Daoy (cell line): ENCODE measurements at regions not wholly inside any gene's neighbourhood (a gene's known extent, or its start where the extent isn't known, plus 50 kb on each side); places are given as distances from the start of the nearest gene placed in this dataset.
"Not testable (repeated sequence)": the region's sequence is repeated elsewhere in the genome, so short reads cannot be mapped to it uniquely, and the experiment has no call there.

Experiments
- DNase-seq: peaks from one replicate; pipeline ENCODE4 v3.0.0-alpha.2; 2015; ENCODE audit warnings: low read depth

DNA sequence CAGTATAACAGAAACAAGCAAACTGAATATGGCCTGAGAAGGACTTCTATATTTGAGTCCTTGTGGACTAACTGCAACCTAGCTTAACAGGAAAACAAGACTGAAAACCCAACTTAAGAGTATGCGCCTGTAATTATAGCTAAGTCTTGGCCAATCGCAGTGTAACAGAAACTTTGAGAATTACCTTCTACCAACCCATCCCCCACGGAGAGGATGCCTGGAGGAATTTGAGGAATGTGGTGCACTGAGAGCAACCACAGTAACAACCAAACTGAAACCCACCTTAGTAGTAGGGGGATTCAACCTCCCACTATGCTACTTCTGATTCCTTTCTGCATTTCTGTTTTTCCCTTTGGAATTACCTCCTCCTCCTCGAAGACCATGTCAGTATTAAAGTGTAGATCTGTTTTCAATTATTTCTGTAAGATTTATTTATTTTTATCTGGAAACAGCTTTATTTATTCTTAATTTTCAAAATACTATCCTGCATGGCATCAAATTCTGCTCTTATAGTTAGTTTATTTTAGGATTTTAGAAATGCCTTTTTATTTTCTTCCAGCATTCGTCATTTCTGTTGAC lies 393.6 kb downstream of the KCNA4 start:
- DNase-seq: no peak

DNA sequence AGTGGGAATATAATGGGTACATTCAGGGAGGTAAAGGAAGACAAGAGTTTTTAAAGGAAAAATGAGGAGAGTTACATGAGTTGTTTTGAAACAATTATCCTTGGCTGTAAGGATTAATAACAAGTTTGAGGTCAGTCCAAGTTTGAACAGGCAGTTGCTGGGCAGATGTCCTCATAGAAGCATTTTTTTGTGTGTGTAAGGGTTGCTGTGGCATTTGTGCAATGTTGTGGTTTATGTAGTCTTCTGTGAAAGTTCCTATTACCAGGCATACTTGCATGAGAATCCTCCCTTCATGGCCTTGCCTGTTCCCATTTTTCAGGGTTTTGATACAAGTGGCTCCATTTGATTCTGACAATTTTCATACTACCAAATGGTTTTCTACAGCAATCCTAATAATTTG lies 400.2 kb downstream of the KCNA4 start:
- DNase-seq: no peak

DNA sequence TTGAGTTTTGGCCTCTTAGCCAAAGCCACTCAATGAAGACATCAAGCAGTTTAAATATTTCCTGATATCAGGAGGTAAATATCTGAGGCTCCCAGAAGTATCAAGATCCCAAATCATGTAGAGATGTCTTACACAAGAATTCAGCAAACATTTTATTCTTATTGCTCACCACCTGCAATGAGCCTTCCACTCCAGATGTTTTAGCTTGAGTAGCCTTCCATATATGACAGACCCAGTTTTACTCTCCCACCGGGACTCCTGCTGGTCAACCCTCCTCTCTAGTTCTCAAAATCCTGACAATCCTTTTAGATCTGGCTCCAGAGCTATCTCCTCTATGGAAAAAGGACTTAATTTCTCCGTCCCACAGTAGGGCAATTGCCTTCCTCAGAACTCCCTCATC lies 404.4 kb downstream of the KCNA4 start:
- no peak for DNase-seq

DNA sequence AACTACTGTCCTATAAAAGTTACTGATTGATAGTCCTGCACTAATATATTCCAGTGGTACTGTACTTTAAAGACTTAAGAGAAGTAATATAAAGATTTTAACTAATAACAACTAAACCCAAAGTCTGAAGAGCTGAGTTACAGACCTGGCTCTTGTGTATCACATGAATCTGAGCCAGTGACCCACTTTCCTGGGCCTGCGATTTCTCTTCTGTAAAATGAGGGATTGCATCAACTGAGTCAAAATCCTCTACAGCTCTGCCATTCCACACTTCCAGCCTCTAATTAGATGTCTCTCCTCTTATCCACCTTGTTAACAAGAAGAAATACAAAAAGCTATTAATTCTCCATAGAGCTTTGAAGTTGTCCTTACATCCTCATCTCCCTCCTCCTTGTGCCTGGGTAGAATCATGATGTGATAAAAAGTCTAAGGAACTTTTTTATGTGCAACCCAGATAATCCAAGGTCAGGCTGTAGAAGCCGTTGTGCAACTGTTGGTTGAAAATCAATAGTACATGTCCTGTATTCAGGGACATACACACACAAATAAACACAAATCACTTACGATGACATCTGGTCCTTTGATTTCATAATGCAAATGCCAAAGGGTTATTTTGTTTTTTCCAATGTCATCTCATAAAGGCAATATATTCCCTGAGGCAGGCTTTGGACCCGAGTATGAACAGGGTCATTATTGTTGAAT lies 410.3 kb downstream of the KCNA4 start:
- DNase-seq: no peak

DNA sequence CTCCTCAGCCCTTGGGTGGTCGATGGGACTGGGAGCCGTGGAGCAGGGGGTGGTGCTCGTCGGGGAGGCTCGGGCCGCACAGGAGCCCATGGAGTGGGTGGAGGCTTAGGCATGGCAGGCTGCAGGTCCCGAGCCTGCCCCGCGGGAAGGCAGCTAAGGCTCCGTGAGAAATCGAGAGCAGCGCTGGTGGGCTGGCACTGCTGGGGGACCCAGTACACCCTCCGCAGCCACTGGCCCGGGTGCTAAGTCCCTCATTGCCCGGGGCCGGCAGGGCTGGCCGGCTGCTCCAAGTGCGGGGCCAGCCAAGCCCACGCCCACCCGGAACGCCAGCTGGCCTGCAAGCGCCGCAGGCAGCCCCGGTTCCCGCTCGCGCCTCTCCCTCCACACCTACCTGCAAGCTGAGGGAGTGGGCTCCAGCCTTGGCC lies 416.7 kb downstream of the KCNA4 start:
- not testable (repeated sequence) for DNase-seq

DNA sequence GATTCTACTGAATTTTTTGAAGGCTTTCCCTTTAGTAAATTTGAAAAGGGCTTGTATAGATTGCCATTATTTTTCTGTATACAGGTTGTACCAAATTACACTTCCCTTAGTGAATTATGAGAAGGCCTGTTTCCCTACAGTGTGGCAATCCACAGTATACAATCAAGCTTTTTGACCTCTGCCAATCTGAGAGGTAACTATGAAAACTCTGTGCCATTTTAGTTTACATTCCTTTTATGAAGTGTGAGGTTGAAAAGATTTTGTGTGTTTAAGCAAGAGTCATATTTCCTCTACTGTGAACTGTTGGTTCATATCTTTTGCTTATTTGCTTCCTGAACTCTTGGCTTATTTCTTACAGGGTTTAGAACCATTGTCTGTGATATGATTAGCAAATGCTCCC lies 432.5 kb downstream of the KCNA4 start:
- no peak for DNase-seq

DNA sequence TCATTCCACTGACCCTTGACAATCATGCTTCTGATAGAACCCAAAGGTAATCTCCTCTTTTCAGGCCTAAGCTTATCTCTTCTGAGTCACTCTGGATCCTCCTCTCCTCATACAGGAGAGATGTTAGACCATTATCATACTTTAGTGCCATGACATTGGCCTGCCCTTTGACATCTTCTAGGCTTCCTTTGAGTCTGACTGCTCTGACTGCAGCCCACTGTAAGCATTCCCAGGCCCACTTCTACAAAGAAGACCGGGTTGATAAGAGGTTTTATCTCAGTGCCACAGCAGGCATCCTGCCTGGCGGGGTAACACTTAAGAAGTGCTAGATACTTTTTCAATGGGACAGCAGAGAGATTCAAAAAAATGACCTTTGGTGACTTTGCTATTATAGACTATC lies 438.0 kb downstream of the KCNA4 start:
- no peak for DNase-seq

DNA sequence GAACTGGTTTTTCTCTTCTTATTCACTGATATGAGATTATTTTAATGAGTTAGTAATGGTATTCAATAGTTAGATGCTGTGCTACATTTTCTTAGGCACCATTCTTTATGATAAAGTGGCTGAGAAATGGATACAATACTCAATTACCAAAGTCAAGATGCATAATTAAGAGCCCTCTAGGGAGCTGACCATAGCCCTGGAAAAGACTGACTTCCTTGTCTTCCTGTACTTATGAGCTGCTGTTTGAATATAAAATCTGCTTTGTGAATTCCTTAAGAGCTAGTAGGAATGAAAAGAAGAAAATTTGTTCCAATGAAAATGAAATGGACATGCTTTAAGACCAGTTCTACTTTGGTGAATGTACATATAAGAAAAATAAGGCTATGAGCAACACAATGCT lies 452.3 kb downstream of the KCNA4 start:
- DNase-seq: no peak

DNA sequence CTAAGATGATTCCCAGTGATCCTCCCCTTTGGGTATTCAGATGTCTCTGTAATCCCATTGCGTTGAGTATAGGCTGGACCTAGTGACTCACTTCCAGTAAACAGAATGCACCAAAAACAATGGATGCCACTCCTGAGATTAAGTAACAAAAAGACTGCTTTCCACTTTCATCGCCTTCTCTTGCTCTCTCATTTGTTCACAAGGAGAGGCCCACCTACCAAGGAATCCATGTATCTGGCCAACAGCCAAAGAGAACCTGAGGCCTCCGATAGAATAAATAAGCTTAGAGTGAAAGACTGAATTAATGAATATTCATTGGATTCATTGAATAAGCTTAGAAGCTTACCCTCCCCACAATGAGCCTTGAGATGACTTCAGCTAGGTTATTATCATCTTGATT lies 454.6 kb downstream of the KCNA4 start:
- no peak for DNase-seq

DNA sequence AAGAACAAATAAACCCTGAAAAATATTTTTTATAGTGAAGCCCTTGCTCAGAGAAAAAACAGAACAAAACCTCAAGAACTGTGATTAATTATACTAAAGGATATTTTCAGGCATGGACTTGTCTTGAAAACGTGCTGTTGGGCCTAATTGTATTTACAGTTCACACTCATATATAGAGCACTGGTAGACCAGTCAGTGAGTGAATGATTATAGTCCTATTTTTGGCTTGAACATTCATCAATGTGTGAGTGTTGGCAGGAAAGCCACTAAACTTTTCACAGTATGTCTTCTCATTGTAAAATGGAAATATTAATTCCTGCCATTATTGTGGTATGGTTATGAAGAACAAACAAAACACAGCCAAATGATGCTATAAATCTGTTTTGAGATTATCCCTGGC lies 462.8 kb downstream of the KCNA4 start:
- DNase-seq: no peak

DNA sequence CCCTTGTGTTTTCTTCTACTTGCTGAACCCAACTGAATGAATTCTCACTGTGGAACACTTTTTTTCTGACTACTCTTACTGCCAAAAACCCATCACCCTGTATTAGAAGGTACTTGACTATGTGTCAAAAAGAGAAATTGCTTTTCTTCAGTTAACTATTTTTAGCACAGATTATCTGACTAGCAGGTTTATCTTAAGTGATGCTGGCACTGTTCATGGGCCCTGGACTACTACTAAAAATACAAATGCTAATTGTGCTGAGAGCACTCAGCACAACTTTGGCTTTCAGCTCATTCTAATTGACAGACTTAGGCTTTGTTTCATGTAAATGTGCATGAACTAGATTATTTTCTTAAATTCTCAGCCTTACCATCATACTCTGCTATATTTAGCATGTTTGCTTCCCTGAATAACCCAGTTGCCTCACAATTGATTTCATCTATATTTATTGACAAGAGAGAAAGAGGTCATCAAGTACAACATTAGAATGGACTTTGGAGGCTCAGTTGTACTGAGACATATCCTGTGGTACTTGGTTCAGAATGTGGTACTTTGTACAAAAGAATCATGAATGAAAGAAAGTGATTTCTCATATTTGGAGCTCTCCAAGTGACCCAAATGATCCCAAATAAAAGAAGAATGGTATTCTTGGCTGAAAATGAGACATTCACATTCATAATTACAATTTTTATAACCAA lies 478.3 kb downstream of the KCNA4 start:
- no peak for DNase-seq

DNA sequence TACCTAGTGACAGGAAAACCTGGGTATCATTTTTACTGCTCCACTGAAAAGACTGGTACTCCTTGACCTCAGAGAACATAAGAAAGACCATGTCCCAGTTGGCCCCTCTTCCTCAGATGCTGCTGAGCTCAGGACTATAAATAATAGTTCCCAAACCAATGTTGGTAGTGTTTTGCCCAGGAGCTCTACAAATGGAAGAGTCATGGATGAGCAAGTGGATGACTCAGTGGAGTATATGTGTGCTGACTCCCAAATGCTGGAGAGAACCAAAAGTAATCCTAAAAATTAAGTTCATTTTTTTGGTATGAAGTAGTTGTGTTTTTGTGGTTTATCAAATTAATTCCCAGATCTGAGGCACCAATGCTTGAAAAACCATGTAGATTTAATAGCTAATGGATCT lies 482.0 kb downstream of the KCNA4 start:
- no peak for DNase-seq

DNA sequence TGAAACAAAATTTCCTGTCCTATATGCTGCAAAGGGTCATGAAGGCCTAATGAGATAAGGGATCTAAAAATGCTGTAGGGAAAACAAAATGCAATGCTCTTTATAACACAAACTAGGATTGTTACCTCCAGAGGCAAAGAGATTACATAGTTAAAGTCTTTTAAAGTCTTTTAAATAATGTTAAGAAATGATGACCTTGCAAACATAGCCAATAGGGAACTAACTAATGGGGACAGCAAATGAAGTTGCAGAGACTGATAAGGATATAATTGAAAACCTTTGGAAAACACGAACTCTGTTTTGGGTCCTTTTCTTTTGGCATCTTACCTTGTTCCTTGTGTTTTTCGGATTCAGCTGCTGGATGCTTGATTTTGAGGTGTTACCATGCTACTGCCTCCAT lies 485.9 kb downstream of the KCNA4 start:
- DNase-seq: no peak

DNA sequence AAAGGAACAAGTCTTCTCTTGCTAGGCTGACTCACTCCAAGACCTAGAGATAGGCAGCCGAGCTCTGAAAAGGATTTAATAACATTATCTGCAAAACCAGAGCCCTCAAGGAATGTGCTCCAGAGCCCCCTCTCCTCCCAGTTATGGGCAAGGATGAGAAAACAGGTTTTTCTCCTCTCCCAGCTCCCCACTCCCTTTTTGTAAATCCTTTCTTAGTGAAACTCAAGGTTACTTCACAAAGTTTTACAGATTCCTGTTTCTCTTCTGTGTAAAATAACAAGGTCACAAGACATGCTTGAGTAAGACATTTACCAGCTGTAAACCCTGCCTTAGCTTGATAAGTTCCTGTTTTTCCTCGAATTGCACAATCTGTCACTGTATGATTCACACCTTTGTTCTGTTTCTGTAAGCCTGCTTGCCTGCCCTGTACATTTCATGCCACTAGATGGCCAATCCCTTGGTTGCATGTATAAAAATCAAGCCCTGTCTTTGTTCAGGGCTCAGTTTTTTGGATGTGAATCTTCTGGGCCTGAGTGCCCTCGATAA lies 489.4 kb downstream of the KCNA4 start:
- peak; percentile 6 for DNase-seq

DNA sequence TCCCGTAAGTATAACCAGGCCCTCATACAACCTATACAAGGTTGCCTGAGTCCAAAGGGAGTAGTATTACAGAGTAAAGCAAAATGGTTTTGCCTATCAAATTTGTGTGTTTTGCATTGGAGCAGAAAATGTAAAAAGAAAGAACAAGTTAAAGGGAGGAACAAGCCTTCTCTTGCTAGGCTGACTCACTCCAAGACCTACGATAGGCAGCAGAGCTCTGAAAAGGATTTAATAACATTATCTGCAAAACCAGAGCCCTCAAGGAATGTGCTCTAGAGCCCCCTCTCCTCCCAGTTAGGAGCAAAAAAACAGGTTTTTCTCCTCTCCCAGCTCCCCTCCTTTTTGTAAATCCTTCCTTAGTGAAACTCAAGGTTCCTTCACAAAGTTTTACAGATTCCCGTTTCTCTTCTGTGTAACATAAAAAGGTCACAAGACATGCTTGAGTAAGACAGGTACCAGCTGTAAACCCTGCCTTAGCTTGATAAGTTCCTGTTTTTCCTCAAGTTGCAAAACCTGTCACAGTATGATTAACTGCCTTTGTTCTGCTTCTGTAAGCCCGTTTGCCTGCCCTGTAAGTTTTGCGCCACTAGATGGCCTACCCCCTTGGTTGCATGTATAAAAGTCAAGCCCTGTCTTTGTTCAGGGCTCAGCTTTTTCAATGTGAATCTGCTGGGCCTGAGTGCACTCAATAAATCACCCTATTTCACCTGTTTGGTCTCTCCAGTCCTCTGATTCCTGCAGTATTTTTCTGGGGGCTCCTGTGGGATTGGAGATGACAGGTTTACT lies 498.2 kb downstream of the KCNA4 start:
- DNase-seq: no peak

DNA sequence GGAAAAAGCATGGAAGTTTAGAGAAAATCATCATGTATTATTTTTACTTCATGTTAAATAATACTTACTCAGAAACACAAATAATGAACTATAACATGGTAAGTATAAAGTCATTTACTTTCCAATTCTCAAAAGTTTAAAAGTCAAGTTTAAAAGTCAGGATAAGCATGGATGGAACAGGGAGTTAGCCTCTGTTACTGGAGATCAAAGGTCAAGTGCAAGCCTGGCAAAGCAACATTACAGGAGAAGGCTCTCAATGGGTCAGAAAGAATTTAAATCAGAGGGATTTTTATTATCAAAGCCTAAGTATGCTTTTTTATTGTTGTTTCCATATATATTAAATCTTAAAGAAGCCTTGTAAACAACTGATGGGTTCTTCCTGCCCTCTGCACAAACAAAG lies 505.4 kb downstream of the KCNA4 start:
- no peak for DNase-seq

DNA sequence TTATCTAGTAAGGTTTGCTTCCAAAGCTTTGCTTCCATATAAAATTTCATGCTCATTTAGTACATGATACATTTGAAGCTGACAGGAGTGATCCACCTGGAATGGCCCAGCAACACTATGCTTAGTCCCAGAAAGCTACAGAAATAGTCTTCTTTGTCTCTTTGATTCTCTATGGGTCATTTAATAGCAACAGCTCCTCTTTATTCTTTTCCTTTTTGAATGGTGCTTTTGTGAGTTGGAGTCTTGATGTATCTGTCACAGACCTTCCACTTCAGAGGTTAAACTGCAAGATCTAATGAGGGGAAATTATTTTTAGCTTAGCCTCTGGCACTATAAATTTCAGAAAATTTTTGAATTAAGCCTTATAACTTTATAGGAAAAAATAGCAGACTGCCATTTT lies 509.5 kb downstream of the KCNA4 start:
- DNase-seq: no peak

DNA sequence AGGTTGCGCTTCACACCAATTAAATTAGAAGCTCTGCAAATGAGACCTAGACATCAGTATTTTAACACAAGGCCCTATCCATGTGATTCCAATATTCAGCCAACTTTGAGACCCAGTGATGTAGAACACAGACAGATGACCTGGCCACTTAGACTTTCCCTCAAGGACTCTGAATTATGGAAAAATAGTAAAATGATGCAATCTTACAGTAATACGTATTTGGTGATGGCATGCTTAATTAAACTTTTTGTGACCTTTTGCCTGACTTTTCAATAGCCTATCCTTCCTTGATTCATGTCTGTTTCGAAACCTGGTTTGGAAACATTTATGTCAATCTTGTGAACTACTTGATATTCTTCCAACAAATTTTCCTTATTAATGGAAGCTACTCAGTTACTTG lies 521.2 kb downstream of the KCNA4 start:
- DNase-seq: no peak

DNA sequence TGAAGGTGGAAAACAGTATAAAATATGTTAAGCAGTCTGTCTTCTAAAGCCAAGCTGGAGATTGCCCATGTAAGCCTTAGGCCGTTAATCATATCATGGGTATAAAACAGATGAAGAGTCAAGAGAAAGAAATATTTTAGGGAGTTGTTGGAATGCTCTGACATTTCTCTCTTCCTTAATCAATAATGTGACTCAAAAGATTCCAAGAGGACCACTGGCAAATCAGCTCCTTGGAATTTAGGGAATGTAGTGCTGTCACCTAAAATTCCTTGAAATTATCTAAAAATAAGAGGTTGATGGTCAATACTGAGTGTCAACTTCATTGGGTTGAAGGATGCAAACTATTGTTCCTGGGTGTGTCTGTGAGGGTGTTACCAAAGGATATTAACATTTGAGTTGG lies 525.9 kb downstream of the KCNA4 start:
- DNase-seq: no peak

DNA sequence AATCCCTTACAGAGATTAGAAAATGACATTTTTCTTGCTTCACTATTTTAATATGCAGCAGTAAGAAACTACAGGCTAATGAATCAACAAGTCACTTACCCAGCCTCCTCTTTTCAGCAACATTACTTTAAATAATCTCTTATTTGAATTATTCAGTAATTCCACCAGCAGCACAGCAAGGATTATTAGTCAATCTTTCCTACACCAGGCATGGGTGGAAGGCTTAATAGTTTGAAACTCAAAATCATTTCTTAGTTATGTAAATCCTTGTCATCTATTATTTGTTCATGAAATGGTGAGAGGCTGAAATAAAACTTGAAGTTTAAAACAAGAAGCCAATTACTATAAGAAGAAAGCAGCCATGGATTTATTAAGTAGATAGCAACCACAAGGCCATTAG lies 530.5 kb downstream of the KCNA4 start:
- DNase-seq: no peak

DNA sequence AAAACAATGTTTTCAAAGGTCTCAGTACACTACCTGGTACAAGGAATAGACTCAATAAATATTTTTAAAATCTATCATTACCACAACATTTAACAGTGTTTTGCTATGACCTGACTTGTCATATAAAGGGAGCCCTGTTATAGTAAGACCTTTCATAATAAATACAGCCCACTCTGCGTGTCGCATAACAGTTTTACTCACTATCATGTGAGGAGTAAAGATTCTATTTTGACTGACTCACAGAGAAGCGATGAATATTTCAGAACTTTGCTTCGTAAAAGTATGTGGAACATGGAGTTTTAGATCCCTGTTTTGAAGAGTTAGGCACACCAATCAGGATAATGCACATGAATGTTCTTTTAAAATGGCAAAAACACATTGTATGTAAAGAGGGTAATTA lies 531.2 kb downstream of the KCNA4 start:
- no peak for DNase-seq

DNA sequence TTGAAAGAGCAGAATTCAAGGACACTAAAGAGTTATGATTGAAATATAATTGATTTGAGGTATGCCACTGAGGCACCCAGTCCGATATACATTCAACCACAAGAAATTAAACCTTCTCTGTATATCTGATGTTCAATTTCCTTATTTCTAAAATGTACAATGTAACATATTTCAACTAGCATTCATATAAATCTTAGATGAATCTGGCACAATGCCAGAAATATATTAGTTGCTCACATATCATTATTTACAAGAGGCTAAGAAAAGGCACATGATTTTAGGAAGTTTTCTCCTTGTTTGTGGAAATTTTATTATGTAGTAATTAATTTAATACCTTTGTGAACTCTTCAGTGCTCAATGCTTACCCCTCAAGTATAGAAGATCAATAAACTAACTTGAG lies 532.3 kb downstream of the KCNA4 start:
- no peak for DNase-seq
